ENCODE measurements at regions not wholly inside any gene's neighbourhood (a gene's known extent, or its start where the extent isn't known, plus 50 kb on each side); places are given as distances from the start of the nearest gene placed in this dataset.

GRCh38 chr17:63292421-63292820 lies 153.7 kb downstream of the CYB561 start:
- no peak for TF ChIP-seq CTCF (IDR thresholded peaks at IDR 0.05)

GRCh38 chr17:63293323-63294075 lies 152.6 kb downstream of the CYB561 start:
- TF ChIP-seq CTCF (IDR thresholded peaks at IDR 0.05): no peak

- TF ChIP-seq CTCF (IDR thresholded peaks at IDR 0.05): no peak
Observed at GRCh38 chr17:63294776-63295175, 151.3 kb downstream of the CYB561 start.

- no peak for TF ChIP-seq CTCF (IDR thresholded peaks at IDR 0.05)
Observed at GRCh38 chr17:63295288-63295687, 150.8 kb downstream of the CYB561 start.

- TF ChIP-seq CTCF (IDR thresholded peaks at IDR 0.05): no peak
Observed at GRCh38 chr17:63295839-63296590, 150.1 kb downstream of the CYB561 start.

GRCh38 chr17:63304704-63305261 lies 141.3 kb downstream of the CYB561 start:
- TF ChIP-seq CTCF (IDR thresholded peaks at IDR 0.05): no peak

GRCh38 chr17:63305857-63306256 lies 140.2 kb downstream of the CYB561 start:
- TF ChIP-seq CTCF (IDR thresholded peaks at IDR 0.05): no peak

Data from LNCAP (cell line).